ENCODE measurements at regions not wholly inside any gene's neighbourhood (a gene's known extent, or its start where the extent isn't known, plus 50 kb on each side); places are given as distances from the start of the nearest gene placed in this dataset.

DNA sequence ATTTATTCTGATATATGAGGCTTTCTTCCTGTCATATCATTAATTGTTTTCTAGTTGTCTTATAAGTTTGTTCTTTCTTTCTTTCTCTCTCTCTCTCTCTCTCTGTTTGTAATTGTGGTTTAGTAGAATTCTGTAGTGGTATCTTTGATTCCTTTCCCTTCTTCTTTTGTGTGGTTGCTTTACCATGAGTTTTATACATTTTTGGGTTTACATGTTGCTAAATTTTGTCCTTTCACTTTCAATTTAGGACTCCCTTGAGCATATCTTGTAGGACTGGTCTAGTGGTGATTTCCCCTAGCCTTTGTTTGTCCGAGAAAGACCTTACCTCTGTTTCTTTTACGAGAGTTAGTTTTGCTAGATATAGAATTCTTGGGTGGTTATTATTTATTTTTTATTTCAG is 162.3 kb upstream of the CHRM3 start:
- Mint-ChIP-seq H3K36me3 (ENCODE audit: insufficient read depth in 1 of 3, low read depth in 3 of 3) (peaks cover 12 to 40% (median 27%) of the 10 kb centered on the region in 3 experiments), H3K9me3 (peaks cover 28 to 40% of the 10 kb centered on the region in 2 experiments), H3K27me3 (ENCODE audit: low read depth) (no peaks in the 10 kb centered on the region), H3K4me3 (no peak overlapping the region), H3K4me1 (no peaks in the 10 kb centered on the region), H3K27ac (no peak overlapping the region)
- no peaks in the 10 kb centered on the region for H3K27me3 ChIP-seq (ENCODE audit: insufficient read depth, low read length)
- H2BK120ac ChIP-seq (ENCODE audit: low read depth, low read length, poor library complexity, severe bottlenecking) = no peak overlapping the region
- H3T11ph ChIP-seq (ENCODE audit: low read length) = no peak overlapping the region
- no peak overlapping the region for H3K4ac ChIP-seq (ENCODE audit: low read depth, low read length)
- no peak overlapping the region for H3K27ac ChIP-seq (ENCODE audit: insufficient read length, low read depth, low read length)
- no peak overlapping the region for H3K4me2 ChIP-seq (ENCODE audit: insufficient read depth, insufficient read length, low read length)
- WGBS (ENCODE audit: extremely low coverage, insufficient read length, low lambda C conversion rate) = no CpG with 5 or more reads among the region's 2 CpGs
- H3K18ac ChIP-seq (ENCODE audit: insufficient read length, low read depth, low read length) = no peak overlapping the region
- no peak overlapping the region for H4K5ac ChIP-seq (ENCODE audit: insufficient read length, low read depth, low read length)
- no peaks in the 10 kb centered on the region for H3K4me1 ChIP-seq (ENCODE audit: insufficient read depth, low read length)
- H3K23ac ChIP-seq (ENCODE audit: insufficient read length, low read depth, low read length) = no peak overlapping the region
- H2BK5ac ChIP-seq (ENCODE audit: insufficient read length, low read length) = no peak overlapping the region
- no peak for DNase-seq
- H2BK20ac ChIP-seq (ENCODE audit: low read depth, low read length, poor library complexity, severe bottlenecking) = no peak overlapping the region
- no peak overlapping the region for H2BK12ac ChIP-seq (ENCODE audit: insufficient read length, low read depth, low read length)
- H2AK5ac ChIP-seq (ENCODE audit: insufficient read length, low read length) = no peak overlapping the region
- no peaks in the 10 kb centered on the region for H3K79me2 ChIP-seq (ENCODE audit: insufficient read depth, low read length)
- no peaks in the 10 kb centered on the region for H3K79me1 ChIP-seq (ENCODE audit: insufficient read depth, low read depth, low read length, poor library complexity, severe bottlenecking)
- no peaks in the 10 kb centered on the region for H3K9me3 ChIP-seq (ENCODE audit: control insufficient read depth, low read depth, low read length)
- TF ChIP-seq, protein P1, sequence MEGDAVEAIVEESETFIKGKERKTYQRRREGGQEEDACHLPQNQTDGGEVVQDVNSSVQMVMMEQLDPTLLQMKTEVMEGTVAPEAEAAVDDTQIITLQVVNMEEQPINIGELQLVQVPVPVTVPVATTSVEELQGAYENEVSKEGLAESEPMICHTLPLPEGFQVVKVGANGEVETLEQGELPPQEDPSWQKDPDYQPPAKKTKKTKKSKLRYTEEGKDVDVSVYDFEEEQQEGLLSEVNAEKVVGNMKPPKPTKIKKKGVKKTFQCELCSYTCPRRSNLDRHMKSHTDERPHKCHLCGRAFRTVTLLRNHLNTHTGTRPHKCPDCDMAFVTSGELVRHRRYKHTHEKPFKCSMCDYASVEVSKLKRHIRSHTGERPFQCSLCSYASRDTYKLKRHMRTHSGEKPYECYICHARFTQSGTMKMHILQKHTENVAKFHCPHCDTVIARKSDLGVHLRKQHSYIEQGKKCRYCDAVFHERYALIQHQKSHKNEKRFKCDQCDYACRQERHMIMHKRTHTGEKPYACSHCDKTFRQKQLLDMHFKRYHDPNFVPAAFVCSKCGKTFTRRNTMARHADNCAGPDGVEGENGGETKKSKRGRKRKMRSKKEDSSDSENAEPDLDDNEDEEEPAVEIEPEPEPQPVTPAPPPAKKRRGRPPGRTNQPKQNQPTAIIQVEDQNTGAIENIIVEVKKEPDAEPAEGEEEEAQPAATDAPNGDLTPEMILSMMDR (conservative IDR thresholded peaks at IDR 0.05) = no peak
- no peak overlapping the region for H3K56ac ChIP-seq (ENCODE audit: insufficient read length, low read depth, low read length)
- H3K23me2 ChIP-seq (ENCODE audit: insufficient read length, low read depth, low read length, poor library complexity, severe bottlenecking) = no peaks in the 10 kb centered on the region
- no peak overlapping the region for H4K8ac ChIP-seq (replicated peaks; ENCODE audit: insufficient read length, low read depth, low read length)
- H2BK15ac ChIP-seq (ENCODE audit: low read depth, low read length) = no peak overlapping the region
- no peaks in the 10 kb centered on the region for H4K20me1 ChIP-seq (ENCODE audit: control insufficient read depth, insufficient read depth, insufficient read length)
- H3K14ac ChIP-seq (ENCODE audit: insufficient read depth, low read length) = no peak overlapping the region
- no peak overlapping the region for H4K91ac ChIP-seq (ENCODE audit: insufficient read length, low read depth, low read length)
- H2AFZ ChIP-seq (ENCODE audit: low read length) = no peak overlapping the region
- H3K9ac ChIP-seq (ENCODE audit: extremely low read depth, insufficient read length, low read length) = no peak overlapping the region
